HUES64 (cell line): ENCODE measurements at regions not wholly inside any gene's neighbourhood (a gene's known extent, or its start where the extent isn't known, plus 50 kb on each side); places are given as distances from the start of the nearest gene placed in this dataset.

Experiments
- H3K27ac ChIP-seq: 2 replicates; pipeline ENCODE4 v1.7.0; 2013; ENCODE audit warnings: low read depth, low read length, inconsistent platforms
- H3K27me3 ChIP-seq: 2 replicates; pipeline ENCODE4 v1.6.1; 2013; ENCODE audit warnings: mild to moderate bottlenecking, low read length; ENCODE audit not compliant: insufficient read depth
- H3K36me3 ChIP-seq: 2 replicates; pipeline ENCODE4 v1.6.1; 2013; ENCODE audit warnings: mild to moderate bottlenecking, low read length; ENCODE audit not compliant: insufficient read depth
- H3K4me1 ChIP-seq: 2 replicates; pipeline ENCODE4 v1.6.1; 2013; ENCODE audit warnings: mild to moderate bottlenecking, low read length, moderate library complexity; ENCODE audit not compliant: insufficient read depth
- H3K4me3 ChIP-seq: 2 replicates; pipeline ENCODE4 v1.5.1; 2013; ENCODE audit warnings: mild to moderate bottlenecking, low read length, moderate library complexity
- H3K9ac ChIP-seq: 2 replicates; pipeline ENCODE4 v1.6.1; 2013; ENCODE audit warnings: mild to moderate bottlenecking, low read depth, low read length
- H3K9me3 ChIP-seq: 2 replicates; pipeline ENCODE4 v1.6.1; 2013; ENCODE audit warnings: low read depth, low read length; ENCODE audit not compliant: insufficient read depth
- WGBS: fragments of 150-250, 120-280 bp; methylation state at CpG from one replicate; pipeline ENCODE4 v1.1.7; 2013; ENCODE audit warnings: missing lambda C conversion rate; 5-methylcytosine and 5-hydroxymethylcytosine counted together

GRCh38 chr16:6969594-6969993 lies 363.1 kb upstream of the RBFOX1 start:
- WGBS = 93% methylated on average over 5 of the region's 5 CpGs
- Histone ChIP-seq H3K9ac (no peak overlapping the region), H3K36me3 (no peaks in the 10 kb centered on the region), H3K27ac (no peak overlapping the region), H3K4me1 (no peaks in the 10 kb centered on the region; the same call in 1 of the 2 replicates), H3K4me3 (no peak overlapping the region), H3K27me3 (peaks cover 2% of the 10 kb centered on the region; the same call in 1 of the 2 replicates), H3K9me3 (no peaks in the 10 kb centered on the region)

GRCh38 chr16:6967796-6968320 lies 364.8 kb upstream of the RBFOX1 start:
- no peak overlapping the region for H3K4me3 ChIP-seq
- H3K27ac ChIP-seq = no peak overlapping the region
- 43% methylated on average over 10 of the region's 10 CpGs for WGBS
- H3K9me3 ChIP-seq = no peaks in the 10 kb centered on the region
- H3K27me3 ChIP-seq = peaks cover 2% of the 10 kb centered on the region; the same call in 1 of the 2 replicates
- H3K4me1 ChIP-seq = no peaks in the 10 kb centered on the region; the same call in 1 of the 2 replicates
- H3K36me3 ChIP-seq = no peaks in the 10 kb centered on the region
- no peak overlapping the region for H3K9ac ChIP-seq

- no peaks in the 10 kb centered on the region for H3K9me3 ChIP-seq
- H3K9ac ChIP-seq = no peak overlapping the region
- no peak overlapping the region for H3K4me3 ChIP-seq
- no peak overlapping the region for H3K27ac ChIP-seq
- H3K27me3 ChIP-seq = peaks cover 2% of the 10 kb centered on the region; the same call in 1 of the 2 replicates
- 90% methylated on average over 1 of the region's 1 CpG for WGBS
- H3K36me3 ChIP-seq = no peaks in the 10 kb centered on the region
- no peaks in the 10 kb centered on the region; the same call in 1 of the 2 replicates for H3K4me1 ChIP-seq
These were observed 365.7 kb upstream of the RBFOX1 start for GRCh38 chr16:6966925-6967324.

- H3K4me1 ChIP-seq = no peaks in the 10 kb centered on the region; the same call in 1 of the 2 replicates
- H3K27me3 ChIP-seq = no peaks in the 10 kb centered on the region
- no peak overlapping the region for H3K9ac ChIP-seq
- no peak overlapping the region for H3K27ac ChIP-seq
- no peaks in the 10 kb centered on the region for H3K36me3 ChIP-seq
- H3K4me3 ChIP-seq = no peak overlapping the region
- 52% methylated on average over 5 of the region's 5 CpGs for WGBS
- no peaks in the 10 kb centered on the region for H3K9me3 ChIP-seq
These were observed 368.0 kb upstream of the RBFOX1 start for GRCh38 chr16:6964679-6965078.

GRCh38 chr16:6961704-6962103 lies 370.9 kb upstream of the RBFOX1 start:
- Histone ChIP-seq H3K27ac (no peak overlapping the region), H3K4me1 (no peaks in the 10 kb centered on the region), H3K27me3 (no peaks in the 10 kb centered on the region), H3K36me3 (no peaks in the 10 kb centered on the region), H3K9me3 (no peaks in the 10 kb centered on the region), H3K4me3 (no peak overlapping the region), H3K9ac (no peak overlapping the region)
- WGBS = 90% methylated on average over 3 of the region's 3 CpGs

- 97% methylated on average over 8 of the region's 8 CpGs for WGBS
- no peak overlapping the region for H3K9ac ChIP-seq
- no peaks in the 10 kb centered on the region for H3K9me3 ChIP-seq
- no peaks in the 10 kb centered on the region for H3K4me1 ChIP-seq
- no peaks in the 10 kb centered on the region for H3K27me3 ChIP-seq
- no peaks in the 10 kb centered on the region for H3K36me3 ChIP-seq
- no peak overlapping the region for H3K27ac ChIP-seq
- no peak overlapping the region for H3K4me3 ChIP-seq
These were observed 374.5 kb upstream of the RBFOX1 start for GRCh38 chr16:6958184-6958583.

- no peaks in the 10 kb centered on the region for H3K4me1 ChIP-seq
- 81% methylated on average over 4 of the region's 4 CpGs for WGBS
These were observed 375.0 kb upstream of the RBFOX1 start for GRCh38 chr16:6957681-6958080.

GRCh38 chr16:6956511-6956910 lies 376.1 kb upstream of the RBFOX1 start:
- Histone ChIP-seq H3K4me1 (no peaks in the 10 kb centered on the region), H3K9ac (no peak overlapping the region), H3K36me3 (no peaks in the 10 kb centered on the region), H3K27ac (no peak overlapping the region), H3K9me3 (no peaks in the 10 kb centered on the region), H3K27me3 (no peaks in the 10 kb centered on the region), H3K4me3 (no peak overlapping the region)
- 97% methylated on average over 3 of the region's 3 CpGs for WGBS

More at GRCh38 chr16:6957681-6958080, 375.0 kb upstream of the RBFOX1 start:
- no peak overlapping the region for H3K27ac ChIP-seq
- H3K4me3 ChIP-seq = no peak overlapping the region
- no peaks in the 10 kb centered on the region for H3K36me3 ChIP-seq
- H3K27me3 ChIP-seq = no peaks in the 10 kb centered on the region
- H3K9me3 ChIP-seq = no peaks in the 10 kb centered on the region
- H3K9ac ChIP-seq = no peak overlapping the region

- no peaks in the 10 kb centered on the region for H3K27me3 ChIP-seq
- no peak overlapping the region for H3K9ac ChIP-seq
- WGBS = 80% methylated on average over 3 of the region's 3 CpGs
- no peak overlapping the region for H3K27ac ChIP-seq
- no peaks in the 10 kb centered on the region for H3K9me3 ChIP-seq
- no peaks in the 10 kb centered on the region for H3K4me1 ChIP-seq
- no peak overlapping the region for H3K4me3 ChIP-seq
- no peaks in the 10 kb centered on the region for H3K36me3 ChIP-seq
These were observed 377.3 kb upstream of the RBFOX1 start for GRCh38 chr16:6955303-6955702.

- WGBS = 92% methylated on average over 5 of the region's 5 CpGs
- H3K36me3 ChIP-seq = no peaks in the 10 kb centered on the region
- H3K4me1 ChIP-seq = no peaks in the 10 kb centered on the region
- no peaks in the 10 kb centered on the region for H3K27me3 ChIP-seq
- no peaks in the 10 kb centered on the region for H3K9me3 ChIP-seq
- no peak overlapping the region for H3K4me3 ChIP-seq
- no peak overlapping the region for H3K9ac ChIP-seq
- no peak overlapping the region for H3K27ac ChIP-seq
These were observed 383.4 kb upstream of the RBFOX1 start for GRCh38 chr16:6949240-6949639.

- no peaks in the 10 kb centered on the region for H3K27me3 ChIP-seq
- no peak overlapping the region for H3K4me3 ChIP-seq
- H3K9me3 ChIP-seq = no peaks in the 10 kb centered on the region
- H3K9ac ChIP-seq = no peak overlapping the region
- WGBS = 88% methylated on average over 6 of the region's 6 CpGs
- H3K4me1 ChIP-seq = no peaks in the 10 kb centered on the region
- H3K27ac ChIP-seq = no peak overlapping the region
- no peaks in the 10 kb centered on the region for H3K36me3 ChIP-seq
These were observed 385.4 kb upstream of the RBFOX1 start for GRCh38 chr16:6947291-6947690.

GRCh38 chr16:6946802-6947201 lies 385.8 kb upstream of the RBFOX1 start:
- 71% methylated on average over 1 of the region's 1 CpG for WGBS
- Histone ChIP-seq H3K4me3 (no peak overlapping the region), H3K9ac (no peak overlapping the region), H3K4me1 (no peaks in the 10 kb centered on the region), H3K36me3 (no peaks in the 10 kb centered on the region), H3K27ac (no peak overlapping the region), H3K9me3 (no peaks in the 10 kb centered on the region), H3K27me3 (no peaks in the 10 kb centered on the region)
